ENCODE measurements at regions not wholly inside any gene's neighbourhood (a gene's known extent, or its start where the extent isn't known, plus 50 kb on each side); places are given as distances from the start of the nearest gene placed in this dataset.

DNA sequence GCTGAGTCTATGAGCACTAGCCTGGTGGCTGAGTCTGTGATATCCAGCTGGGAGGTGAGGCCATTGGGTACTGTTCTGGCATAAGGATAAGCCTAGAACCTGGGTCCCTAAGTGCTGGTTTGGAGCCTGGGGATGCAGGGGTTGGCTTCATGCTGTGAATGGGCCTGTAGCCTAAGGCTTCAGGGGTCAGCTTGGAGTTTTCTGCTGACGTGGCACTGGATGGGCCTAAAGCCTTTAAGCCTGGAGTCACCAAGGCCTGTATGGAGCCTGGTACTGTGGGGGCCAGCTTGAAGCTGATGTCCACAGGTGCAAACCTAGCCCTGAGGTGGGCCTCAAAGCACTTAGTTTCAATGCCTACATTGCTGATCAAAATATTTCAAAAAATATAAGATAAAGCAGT is 979.6 kb upstream of the POU3F4 start:
- H3K4me2 ChIP-seq (ENCODE audit: control insufficient read depth, insufficient read depth) = no peak overlapping the region
- H3K36me3 ChIP-seq (ENCODE audit: control insufficient read depth in 2 of 2, insufficient read depth in 2 of 2, low read length in 1 of 2) = no peaks in the 10 kb centered on the region
- no peak for ATAC-seq
- in situ Hi-C loops (cut with MboI) = no loop called here
- H3K27ac ChIP-seq (ENCODE audit: control insufficient read depth, insufficient read depth) = no peak overlapping the region
- H3K4me3 ChIP-seq = no peak overlapping the region
- WGBS (ENCODE audit: insufficient coverage, insufficient replicate concordance, low lambda C conversion rate, missing lambda C conversion rate) = 0% methylated on average over 1 of the region's 1 CpG
- BruUV-seq (replicated peaks) = no TSS peak
- H3K9ac ChIP-seq (ENCODE audit: control insufficient read depth, insufficient read depth, low read length) = no peak overlapping the region
- H3K79me2 ChIP-seq (ENCODE audit: control insufficient read depth, insufficient read depth, low read length) = no peaks in the 10 kb centered on the region
- DNase-seq (ENCODE audit: low read depth, low spot score) = no peak
- no peak overlapping the region for H2AFZ ChIP-seq (ENCODE audit: control insufficient read depth, low read depth, low read length)
- ChIA-PET CTCF (no interaction called here), SMC1A (ENCODE audit: uncharacterized antibody, unreplicated experiment) (no interaction called here), POLR2A (no interaction called here), RAD21 (ENCODE audit: unreplicated experiment) (no interaction called here)
- H3K9me3 ChIP-seq (replicated peaks; ENCODE audit: control insufficient read depth, insufficient read depth, low read length) = no peaks in the 10 kb centered on the region
- H3K4me1 ChIP-seq (ENCODE audit: control insufficient read depth, insufficient read depth, low read length) = no peaks in the 10 kb centered on the region
- FAIRE-seq = no peak
- no peaks in the 10 kb centered on the region for H4K20me1 ChIP-seq (ENCODE audit: control insufficient read depth, insufficient read depth)
- no peaks in the 10 kb centered on the region for H3K27me3 ChIP-seq (replicated peaks in 1 of 2; ENCODE audit: control insufficient read depth in 2 of 2, insufficient read depth in 2 of 2, low read length in 1 of 2)
- no peak for TF ChIP-seq E4F1 (IDR thresholded peaks at IDR 0.05; ENCODE audit: borderline replicate concordance, partially characterized antibody)
- no peak for TF ChIP-seq TARDBP (IDR thresholded peaks at IDR 0.05; ENCODE audit: borderline replicate concordance)
- no peak for TF ChIP-seq RCOR1 (conservative IDR thresholded peaks at IDR 0.05; ENCODE audit: low read depth, low read length)
- TF ChIP-seq POLR2AphosphoS5 (IDR thresholded peaks at IDR 0.05; ENCODE audit: low read length) = no peak
- no peak for TF ChIP-seq CBX5 (IDR thresholded peaks at IDR 0.05; ENCODE audit: low read depth)
- TF ChIP-seq MYB (IDR thresholded peaks at IDR 0.05; ENCODE audit: borderline replicate concordance, low read depth, low read length) = no peak
- TF ChIP-seq EZH2 (IDR thresholded peaks at IDR 0.05; ENCODE audit: borderline replicate concordance, control insufficient read depth, low read depth, low read length) = no peak
- TF ChIP-seq BRCA1 (IDR thresholded peaks at IDR 0.05; ENCODE audit: low read depth, low read length) = no peak
- no peak for TF ChIP-seq HDAC2 (IDR thresholded peaks at IDR 0.05)
- no peak for TF ChIP-seq RAD21 (IDR thresholded peaks at IDR 0.05; ENCODE audit: insufficient read depth, low read depth, low read length)
- TF ChIP-seq ZBED1 (IDR thresholded peaks at IDR 0.05; ENCODE audit: borderline replicate concordance) = no peak
- no peak for TF ChIP-seq FOXK2 (IDR thresholded peaks at IDR 0.05)
- TF ChIP-seq SRF (IDR thresholded peaks at IDR 0.05; ENCODE audit: low read depth in 2 of 2, low read length in 2 of 2) = no peak
- TF ChIP-seq ELK1 (IDR thresholded peaks at IDR 0.05; ENCODE audit: low read depth, low read length) = no peak
- no peak for TF ChIP-seq ESRRA (IDR thresholded peaks at IDR 0.05; ENCODE audit: low read length)
- no peak for TF ChIP-seq JUNB (IDR thresholded peaks at IDR 0.05)
- no peak for TF ChIP-seq HDAC6 (IDR thresholded peaks at IDR 0.05; ENCODE audit: unreplicated experiment)
- TF ChIP-seq ATF7 (IDR thresholded peaks at IDR 0.05; ENCODE audit: low read depth) = no peak
- intact Hi-C loops (cut with micrococcal nuclease; ENCODE audit: unreplicated experiment) = no loop called here
